ENCODE measurements at regions not wholly inside any gene's neighbourhood (a gene's known extent, or its start where the extent isn't known, plus 50 kb on each side); places are given as distances from the start of the nearest gene placed in this dataset.

- WGBS, 2 experiments (ENCODE audit: insufficient coverage in 1 of 2, insufficient read length in 1 of 2), result 92 to 100% methylated on average over 2 of the region's 2 CpGs
- no peak for DNase-seq
- Histone ChIP-seq H3K4me3 (ENCODE audit: low read length) (no peak overlapping the region), H3K4me1 (ENCODE audit: control insufficient read depth, insufficient read depth, low read length) (peaks cover 2% of the 10 kb centered on the region), H3K27ac (ENCODE audit: low read depth, low read length) (no peak overlapping the region), H3K9me3 (ENCODE audit: control insufficient read depth, low read length) (no peaks in the 10 kb centered on the region), H3K36me3 (ENCODE audit: control insufficient read depth, insufficient read depth, low read length) (no peaks in the 10 kb centered on the region), H3K27me3 (ENCODE audit: control insufficient read depth, insufficient read depth, low read length, poor library complexity, severe bottlenecking) (no peaks in the 10 kb centered on the region), H3K9ac (ENCODE audit: extremely low read depth, low read length, poor library complexity, severe bottlenecking) (no peak overlapping the region)
- Mint-ChIP-seq H3K27ac (no peak overlapping the region), H3K4me3 (no peak overlapping the region), H3K9me3 (no peaks in the 10 kb centered on the region), H3K27me3 (ENCODE audit: insufficient read depth) (peaks cover 5% of the 10 kb centered on the region), H3K36me3 (ENCODE audit: low read depth) (peaks cover 6% of the 10 kb centered on the region), H3K4me1 (peaks cover 37% of the 10 kb centered on the region)
- no peak for TF ChIP-seq CTCF (conservative IDR thresholded peaks at IDR 0.05)
Measured at GRCh38 chr6:56758553-56758952, 115.9 kb upstream of the DST start.

GRCh38 chr6:56758120-56758519, 115.4 kb upstream of the DST start:
- no peak for TF ChIP-seq CTCF (conservative IDR thresholded peaks at IDR 0.05)
- H3K4me3 ChIP-seq (ENCODE audit: low read length), result no peak overlapping the region
- Mint-ChIP-seq H3K4me1 (peaks cover 37% of the 10 kb centered on the region), H3K36me3 (ENCODE audit: low read depth) (peaks cover 7% of the 10 kb centered on the region), H3K27me3 (ENCODE audit: insufficient read depth) (peaks cover 5% of the 10 kb centered on the region), H3K9me3 (no peaks in the 10 kb centered on the region), H3K27ac (peak overlapping the region; percentile 60), H3K4me3 (no peak overlapping the region)
- H3K36me3 ChIP-seq (ENCODE audit: control insufficient read depth, insufficient read depth, low read length), result no peaks in the 10 kb centered on the region
- H3K27ac ChIP-seq (ENCODE audit: low read depth, low read length), result no peak overlapping the region
- H3K27me3 ChIP-seq (ENCODE audit: control insufficient read depth, insufficient read depth, low read length, poor library complexity, severe bottlenecking), result no peaks in the 10 kb centered on the region
- no peaks in the 10 kb centered on the region for H3K9me3 ChIP-seq (ENCODE audit: control insufficient read depth, low read length)
- peaks cover 2% of the 10 kb centered on the region for H3K4me1 ChIP-seq (ENCODE audit: control insufficient read depth, insufficient read depth, low read length)
- no peak overlapping the region for H3K9ac ChIP-seq (ENCODE audit: extremely low read depth, low read length, poor library complexity, severe bottlenecking)
- no peak for DNase-seq

GRCh38 chr6:56757588-56757984, 114.9 kb upstream of the DST start:
- Mint-ChIP-seq H3K27me3 (ENCODE audit: insufficient read depth) (peaks cover 5% of the 10 kb centered on the region), H3K4me3 (no peak overlapping the region), H3K4me1 (peaks cover 37% of the 10 kb centered on the region), H3K27ac (no peak overlapping the region), H3K9me3 (no peaks in the 10 kb centered on the region), H3K36me3 (ENCODE audit: low read depth) (peaks cover 10% of the 10 kb centered on the region)
- Histone ChIP-seq H3K9ac (ENCODE audit: extremely low read depth, low read length, poor library complexity, severe bottlenecking) (no peak overlapping the region), H3K4me1 (ENCODE audit: control insufficient read depth, insufficient read depth, low read length) (peaks cover 2% of the 10 kb centered on the region), H3K4me3 (ENCODE audit: low read length) (no peak overlapping the region), H3K27me3 (ENCODE audit: control insufficient read depth, insufficient read depth, low read length, poor library complexity, severe bottlenecking) (no peaks in the 10 kb centered on the region), H3K9me3 (ENCODE audit: control insufficient read depth, low read length) (no peaks in the 10 kb centered on the region), H3K36me3 (ENCODE audit: control insufficient read depth, insufficient read depth, low read length) (no peaks in the 10 kb centered on the region), H3K27ac (ENCODE audit: low read depth, low read length) (no peak overlapping the region)
- TF ChIP-seq CTCF (conservative IDR thresholded peaks at IDR 0.05), result peak; percentile 76
- 76% methylated on average over 1 of the region's 1 CpG; no CpG with 5 or more reads in 1 of the 2 experiments for WGBS, 2 experiments (ENCODE audit: insufficient coverage in 1 of 2, insufficient read length in 1 of 2)
- DNase-seq, result peak; percentile 71
